ENCODE measurements at regions not wholly inside any gene's neighbourhood (a gene's known extent, or its start where the extent isn't known, plus 50 kb on each side); places are given as distances from the start of the nearest gene placed in this dataset.

DNA sequence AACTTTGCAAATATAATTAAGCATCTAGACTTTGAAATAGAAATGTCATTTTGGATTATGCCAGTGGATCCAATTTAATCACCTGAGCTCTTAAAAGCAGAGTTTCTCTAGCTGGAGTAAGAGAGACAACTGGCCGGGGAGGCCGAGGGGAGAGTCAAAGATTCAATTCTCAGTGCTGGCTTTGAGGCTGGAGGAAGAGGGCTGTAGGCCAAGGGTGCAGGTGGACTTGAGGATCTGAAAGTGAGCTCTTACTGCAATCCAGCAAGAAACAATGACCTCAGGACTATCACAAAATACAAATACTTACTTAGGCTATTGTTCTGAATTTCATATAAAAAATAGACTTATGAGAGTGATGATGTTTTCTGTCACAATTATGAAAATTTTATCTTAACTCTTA lies 814.5 kb downstream of the CBLN2 start:
- DNase-seq (ENCODE audit: low spot score) = no peak

DNA sequence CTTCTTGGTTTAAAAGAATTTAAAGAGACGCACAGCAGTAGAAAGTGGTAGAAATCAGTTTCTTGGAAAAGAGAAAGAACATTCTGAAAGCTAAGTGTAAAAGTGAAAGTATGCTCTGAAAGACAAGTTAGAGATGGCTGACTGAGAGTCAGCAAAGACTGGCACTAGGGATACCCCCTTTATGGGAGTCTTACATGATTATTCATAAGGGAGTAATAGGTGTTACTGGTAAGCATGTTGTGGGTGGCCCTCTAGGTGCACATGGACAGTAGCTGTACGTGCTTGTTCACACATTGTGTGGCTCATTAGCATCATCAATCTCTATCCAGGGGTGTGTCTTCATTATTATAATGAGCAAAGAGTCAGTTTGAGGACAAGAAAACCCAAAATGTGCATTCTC lies 816.2 kb downstream of the CBLN2 start:
- DNase-seq (ENCODE audit: low spot score) = no peak

DNA sequence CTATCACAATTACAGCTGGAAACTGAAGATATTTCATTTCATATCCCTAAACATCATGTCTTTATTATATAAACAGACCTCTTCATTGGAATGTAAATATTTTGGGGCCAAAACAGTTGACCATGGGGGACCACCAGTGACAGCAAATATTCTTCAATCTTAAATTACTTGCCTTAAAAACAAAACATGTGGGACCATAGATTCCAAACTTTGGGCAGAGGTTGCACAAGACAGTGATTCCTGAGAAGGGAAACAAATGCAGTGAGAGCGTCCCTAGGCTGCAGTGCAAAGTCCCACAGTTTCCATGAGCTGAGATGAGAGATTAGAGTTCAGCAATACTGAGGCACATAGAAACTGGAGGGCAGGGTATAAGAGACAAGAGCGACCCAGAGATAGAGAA lies 818.9 kb downstream of the CBLN2 start:
- DNase-seq (ENCODE audit: low spot score) = no peak

DNA sequence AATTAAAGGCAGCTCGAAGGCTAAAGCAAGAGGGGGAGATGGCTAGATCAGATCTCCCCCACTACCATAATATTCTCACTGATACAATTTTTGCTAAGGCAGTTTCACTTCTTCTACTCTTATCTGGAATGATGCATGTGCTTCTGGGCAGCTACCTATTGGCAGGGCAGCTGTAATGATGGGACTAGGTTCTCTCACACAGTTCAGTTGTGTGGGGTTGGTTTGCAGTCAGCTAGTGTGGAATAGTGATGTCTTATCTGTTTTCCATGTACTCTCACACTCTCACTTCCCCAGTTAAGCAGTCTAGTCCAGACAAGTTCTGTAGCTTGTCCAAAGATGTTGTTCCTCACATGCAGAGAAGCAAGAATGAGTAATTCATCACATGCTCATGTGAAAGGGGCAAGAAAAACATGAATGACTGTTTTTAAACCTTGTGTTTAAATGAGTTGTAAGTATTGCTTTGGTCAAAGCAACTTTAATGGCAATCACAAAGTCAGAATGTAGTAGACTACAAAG lies 836.1 kb downstream of the CBLN2 start:
- DNase-seq (ENCODE audit: low spot score) = no peak

DNA sequence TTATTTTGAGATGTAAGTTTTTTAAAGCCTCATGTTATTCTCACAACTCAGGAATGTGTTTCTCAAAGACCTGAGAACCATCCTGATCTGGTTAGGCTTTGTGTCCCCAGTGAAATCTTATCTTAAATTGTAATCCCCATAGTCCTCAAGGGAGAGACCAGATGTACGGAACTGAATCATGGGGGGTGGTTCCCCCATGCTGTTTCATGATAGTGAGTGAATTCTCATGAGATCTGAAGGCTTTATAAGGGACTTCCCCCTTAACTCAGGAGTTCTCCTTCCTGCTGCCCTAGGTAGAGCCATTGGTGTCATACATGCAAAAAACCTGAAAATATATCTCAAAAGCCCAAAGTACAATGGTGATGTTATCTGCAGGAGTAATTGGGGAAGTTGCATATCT lies 836.7 kb downstream of the CBLN2 start:
- DNase-seq (ENCODE audit: low spot score) = no peak

DNA sequence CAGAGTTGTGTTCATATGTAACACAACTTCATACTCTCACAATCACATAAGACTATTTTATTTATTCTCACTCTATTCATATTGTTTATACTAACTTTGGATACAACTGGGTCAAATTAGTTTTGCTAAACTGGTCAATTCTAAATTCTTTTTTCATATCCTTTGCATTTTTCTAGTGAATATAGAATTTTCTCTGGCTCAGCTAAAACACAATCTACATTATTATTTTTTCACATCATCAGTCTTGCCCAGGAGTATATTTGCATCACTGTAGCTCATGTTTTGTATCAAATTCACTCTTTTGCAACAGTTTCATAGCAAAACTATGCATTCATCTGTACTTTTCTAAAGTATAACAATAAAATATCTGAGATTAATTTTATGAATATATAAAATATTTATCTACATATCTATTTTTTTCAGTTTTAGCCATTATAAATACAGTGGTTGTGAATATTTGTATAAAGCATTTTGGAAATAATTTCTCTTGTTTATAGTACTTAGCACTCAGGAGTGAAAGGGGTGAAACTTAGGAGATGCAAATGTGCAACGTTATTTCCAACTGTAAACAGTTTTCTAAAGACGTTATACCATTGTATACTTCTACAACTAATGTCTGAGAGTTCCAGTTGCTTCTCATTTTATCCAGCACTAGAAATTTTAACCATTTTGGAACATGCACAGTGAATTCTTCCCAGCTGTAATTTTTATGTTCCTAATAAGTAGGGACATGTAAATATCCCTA lies 854.6 kb downstream of the CBLN2 start:
- no peak for DNase-seq (ENCODE audit: low spot score)

DNA sequence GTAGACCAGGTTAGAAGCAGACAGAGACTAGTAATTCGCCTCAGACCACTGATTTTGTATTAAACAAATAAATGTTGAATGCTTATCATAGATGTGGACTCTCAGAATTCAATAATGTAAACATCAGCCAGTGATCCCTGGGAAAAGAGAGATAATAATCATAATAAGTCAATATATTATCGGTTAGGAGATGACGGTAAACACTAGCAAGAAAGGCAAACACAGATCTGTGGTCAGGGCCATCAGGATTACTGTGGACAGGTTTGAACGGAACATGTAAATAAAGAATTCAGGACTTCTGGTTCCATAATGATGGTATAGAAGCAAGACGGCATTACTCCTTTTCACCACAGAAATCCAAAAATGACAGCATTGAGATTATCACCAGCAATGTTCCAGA lies 861.6 kb downstream of the CBLN2 start:
- DNase-seq (ENCODE audit: low spot score) = no peak

DNA sequence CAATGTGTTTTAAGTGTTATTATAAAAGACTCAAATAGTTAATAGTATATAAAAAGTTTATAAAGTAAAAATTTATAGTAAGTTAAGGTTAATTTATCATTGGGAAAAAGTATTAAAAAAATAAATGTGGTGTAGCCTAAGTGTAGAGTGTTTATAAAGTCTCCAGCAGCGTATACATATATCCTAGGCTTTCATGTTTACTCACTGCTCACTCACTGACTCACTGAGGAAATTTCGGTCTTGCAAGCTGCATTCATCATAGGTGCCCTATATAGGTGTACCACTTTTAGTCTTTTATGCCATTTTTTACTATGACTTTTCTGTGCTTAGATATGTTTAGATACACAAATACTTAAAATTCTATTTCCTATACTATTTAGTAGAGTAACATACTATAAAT lies 866.0 kb downstream of the CBLN2 start:
- DNase-seq (ENCODE audit: low spot score) = no peak

DNA sequence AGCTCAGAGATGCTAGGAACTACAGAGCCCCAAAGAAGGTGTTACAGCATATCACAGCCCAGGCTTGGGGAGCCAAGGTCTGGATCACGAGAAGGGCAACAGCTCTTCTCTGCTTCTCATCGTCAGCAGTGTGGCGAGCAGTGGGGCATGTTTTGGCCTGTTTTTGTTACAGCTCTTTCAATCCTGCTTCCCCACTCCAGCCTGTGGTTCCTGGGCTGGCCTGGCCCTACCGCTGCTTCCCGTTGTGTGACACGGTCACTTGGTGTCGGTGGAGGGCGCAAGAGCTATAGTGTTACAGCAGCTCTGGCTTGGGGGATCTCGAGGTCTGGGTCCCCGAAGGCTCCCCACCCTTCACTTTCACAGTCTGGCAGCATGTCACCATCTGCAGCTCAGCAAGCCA lies 870.2 kb downstream of the CBLN2 start:
- no peak for DNase-seq (ENCODE audit: low spot score)

DNA sequence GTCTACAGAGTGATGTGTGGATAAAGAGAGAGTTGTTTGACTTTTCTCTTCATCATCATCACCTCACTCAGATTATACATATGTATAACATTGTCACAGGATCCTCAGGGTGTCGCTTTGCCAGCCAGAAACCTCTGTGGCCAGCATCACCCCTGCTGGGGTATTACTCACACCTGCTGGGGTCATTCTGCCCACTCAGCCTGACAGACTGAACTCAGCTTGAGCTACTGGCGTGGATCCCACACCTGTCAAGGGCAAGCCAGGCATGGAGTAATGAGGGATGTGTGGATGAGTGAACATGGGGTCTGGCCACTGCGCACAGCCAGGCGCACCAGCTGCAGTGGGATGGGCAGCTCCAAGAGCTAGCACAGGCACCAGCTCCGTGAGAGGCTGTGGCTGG lies 870.6 kb downstream of the CBLN2 start:
- DNase-seq (ENCODE audit: low spot score) = peak; percentile 13

DNA sequence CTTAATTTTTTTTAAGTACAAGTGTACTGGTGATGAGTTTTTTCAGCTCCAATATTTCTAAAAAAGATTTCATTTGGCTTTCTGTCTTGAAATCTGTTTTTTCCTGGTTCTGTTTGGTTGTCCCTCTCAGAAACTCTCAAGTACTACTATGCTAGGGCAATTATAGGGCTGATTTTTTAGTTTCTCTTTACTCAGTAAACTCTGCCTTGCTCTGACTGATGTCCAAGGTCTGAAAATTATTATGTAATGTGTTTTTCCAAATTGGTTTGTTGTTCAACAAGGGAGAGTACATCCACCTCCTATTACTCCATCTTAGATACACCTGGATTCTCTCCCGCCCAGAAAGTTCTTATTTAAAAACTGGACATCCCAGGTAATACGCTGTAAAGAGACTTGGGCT lies 877.7 kb downstream of the CBLN2 start:
- DNase-seq (ENCODE audit: low spot score) = no peak

DNA sequence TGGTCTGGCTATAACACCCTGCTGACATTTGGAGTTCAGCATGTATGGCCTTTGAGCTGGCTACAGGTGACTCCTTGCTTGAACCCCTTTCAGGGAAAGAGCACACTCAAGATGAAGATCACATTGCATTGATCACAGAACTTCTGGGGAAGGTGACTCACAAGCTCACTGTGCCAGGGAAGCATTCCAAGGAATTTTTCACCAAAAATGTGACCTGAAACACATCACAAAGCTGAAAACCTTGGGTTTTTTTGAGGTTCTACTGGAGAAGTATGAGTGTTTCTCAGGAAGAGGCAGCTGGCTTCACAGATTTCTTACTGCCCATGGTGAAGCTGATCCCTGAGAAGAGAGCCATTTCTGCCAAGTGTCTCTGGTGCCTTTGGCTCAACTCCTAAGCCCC lies 879.0 kb downstream of the CBLN2 start:
- peak; percentile 43 for DNase-seq (ENCODE audit: low spot score)

DNA sequence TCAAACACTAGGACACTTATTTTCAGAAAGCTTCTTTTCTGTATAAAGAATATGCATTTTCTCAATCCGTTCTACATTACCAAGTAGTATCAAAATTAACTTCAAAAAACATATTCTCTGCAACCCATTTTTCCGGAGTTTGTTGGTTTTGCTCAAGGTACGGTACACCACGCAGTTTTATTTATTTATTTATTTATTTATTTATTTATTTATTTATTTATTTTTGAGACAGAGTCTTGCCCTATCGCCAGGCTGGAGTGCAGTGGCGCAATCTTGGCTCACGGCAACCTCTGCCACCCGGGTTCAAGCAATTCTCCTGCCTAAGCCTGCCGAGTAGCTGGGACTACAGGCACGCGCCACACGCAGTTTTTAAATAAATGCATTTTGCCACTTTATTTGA lies 900.3 kb downstream of the CBLN2 start:
- no peak for DNase-seq (ENCODE audit: low spot score)

DNA sequence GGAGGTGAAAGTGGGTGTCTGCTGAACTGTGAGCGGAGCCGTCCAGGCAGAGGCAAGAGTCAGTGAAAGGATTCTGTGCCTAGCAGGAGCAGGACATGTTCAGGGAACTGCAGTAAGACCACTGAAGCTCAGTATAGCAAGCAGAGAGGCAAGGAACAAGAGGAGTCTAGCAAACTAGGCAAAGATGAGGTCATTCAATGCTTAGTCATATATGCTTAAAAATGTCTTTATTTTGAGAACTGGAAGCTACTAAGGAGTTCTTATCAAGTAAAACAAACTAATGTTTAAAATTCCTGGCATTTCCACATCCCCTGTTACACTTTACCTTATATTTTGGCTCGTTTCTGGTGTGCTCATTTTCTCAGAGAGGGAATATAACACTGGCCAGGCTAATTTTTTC lies 913.4 kb downstream of the CBLN2 start:
- DNase-seq (ENCODE audit: low spot score) = no peak

DNA sequence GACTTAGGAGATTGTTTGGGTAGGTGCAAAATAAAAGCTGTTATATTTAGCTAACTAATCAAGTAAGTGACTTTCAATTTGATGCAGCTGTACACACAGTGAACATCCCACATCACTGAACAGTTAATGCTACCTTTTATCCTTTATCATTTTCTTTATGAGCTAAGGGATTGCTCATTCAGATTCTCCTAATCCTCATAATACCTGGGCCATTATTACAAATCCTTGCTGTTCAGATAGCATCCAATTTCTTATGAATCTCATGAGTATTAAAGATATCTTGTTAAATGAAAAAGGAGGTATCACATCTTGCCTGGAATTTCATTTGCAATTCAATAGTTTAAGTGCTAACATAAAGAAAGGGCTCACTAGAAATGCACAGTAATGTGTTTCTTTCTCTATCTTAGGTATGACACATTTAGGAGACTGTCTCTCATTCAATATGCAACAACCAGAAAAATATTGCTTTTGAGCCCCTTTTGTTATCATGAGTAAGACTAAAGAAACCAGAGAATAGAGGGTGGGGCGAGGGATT lies 918.5 kb downstream of the CBLN2 start:
- DNase-seq (ENCODE audit: low spot score) = no peak

DNA sequence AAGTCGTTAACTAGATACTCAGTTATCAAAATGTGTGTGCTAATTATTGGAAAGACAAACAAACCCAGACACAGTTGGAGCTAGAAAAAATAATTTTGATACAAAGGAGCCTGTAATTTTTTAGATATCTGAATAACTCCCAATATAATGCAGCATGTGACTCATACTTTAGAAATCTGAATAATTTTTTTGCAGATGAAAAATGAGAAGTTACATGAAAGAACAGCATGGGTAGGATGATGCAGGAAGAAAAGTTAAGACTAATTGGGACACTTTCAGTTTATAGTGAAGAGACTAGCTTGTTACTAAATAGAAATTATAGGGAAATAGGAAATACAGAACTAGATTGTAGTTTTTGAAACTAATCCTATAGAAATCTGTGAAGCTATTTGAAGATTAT lies 945.8 kb downstream of the CBLN2 start:
- no peak for DNase-seq (ENCODE audit: low spot score)

DNA sequence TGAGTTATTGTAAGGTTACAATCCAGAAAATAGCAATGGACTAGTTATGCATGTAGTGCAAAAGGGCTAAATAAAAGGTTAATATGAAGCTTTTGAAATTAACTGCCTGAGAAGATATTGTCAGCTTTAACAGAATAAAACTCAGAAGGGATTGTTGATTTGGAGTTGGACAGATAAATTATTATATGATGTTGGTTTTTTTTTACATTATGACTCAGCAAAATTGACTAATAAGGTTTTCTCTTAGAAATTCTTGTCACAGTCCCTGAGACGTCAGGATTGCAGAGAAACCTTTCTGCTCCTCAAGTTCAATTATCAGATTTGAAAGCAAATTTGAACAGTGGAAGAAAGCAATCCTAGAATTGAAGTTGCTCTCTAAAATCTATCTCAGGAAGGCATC lies 946.9 kb downstream of the CBLN2 start:
- no peak for DNase-seq (ENCODE audit: low spot score)

DNA sequence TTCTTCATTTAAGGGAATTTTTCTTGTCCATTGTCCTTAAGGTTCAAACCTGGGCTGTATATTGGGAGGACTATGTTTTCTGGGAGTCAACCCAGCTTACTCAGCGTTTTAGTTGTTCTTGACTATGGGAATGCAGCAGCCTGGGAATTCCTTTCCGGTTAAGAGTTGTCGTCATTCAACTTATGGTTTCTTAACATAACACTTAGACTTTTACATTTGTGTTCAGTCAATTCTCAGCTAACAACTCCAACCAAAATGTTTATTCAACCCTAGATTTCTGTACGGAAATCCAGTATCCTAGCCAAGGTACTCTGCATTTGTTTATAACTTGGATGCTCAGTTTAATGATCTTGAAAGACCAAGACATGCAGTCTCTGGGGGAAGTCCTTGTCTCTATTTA lies 960.9 kb downstream of the CBLN2 start:
- DNase-seq (ENCODE audit: low spot score) = no peak

DNA sequence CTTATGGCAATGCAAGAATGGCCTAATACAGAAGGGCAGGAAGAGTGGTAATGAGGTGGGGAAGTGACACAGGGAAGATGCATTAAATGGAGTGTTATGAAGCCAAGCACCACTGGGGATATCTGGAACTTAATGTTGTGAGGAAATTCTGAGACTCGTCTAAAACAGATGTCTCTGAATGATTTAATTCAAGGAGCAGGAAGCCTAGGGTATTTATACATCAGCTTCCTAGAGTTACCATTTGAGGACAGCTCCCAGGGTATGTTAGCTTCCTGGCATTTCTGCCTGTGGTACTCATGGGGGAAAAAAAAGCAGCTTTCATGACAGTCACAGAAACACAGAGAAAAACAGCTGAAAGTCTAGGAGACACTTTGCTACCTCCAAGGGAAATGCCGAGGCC lies 989.5 kb downstream of the CBLN2 start:
- DNase-seq (ENCODE audit: low spot score) = no peak

DNA sequence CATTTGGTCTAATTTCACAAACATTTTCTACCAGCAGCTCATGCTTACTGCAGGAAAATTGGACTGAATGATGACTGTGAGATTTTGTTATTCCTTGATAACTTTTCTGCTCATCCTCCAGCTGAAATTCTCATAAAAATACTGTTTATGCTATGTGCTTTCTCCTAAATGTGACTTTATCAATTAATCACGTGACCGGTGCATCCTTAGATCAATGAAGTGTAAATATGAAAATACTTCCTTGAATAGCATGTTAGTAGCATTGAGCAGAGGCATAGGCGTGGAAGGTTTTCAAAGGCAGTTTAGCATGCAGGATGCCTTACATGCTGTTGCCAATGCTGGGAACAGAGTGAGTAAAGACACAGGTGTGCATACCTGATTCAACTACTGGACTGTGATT lies 1002.5 kb downstream of the CBLN2 start:
- no peak for DNase-seq (ENCODE audit: low spot score)

DNA sequence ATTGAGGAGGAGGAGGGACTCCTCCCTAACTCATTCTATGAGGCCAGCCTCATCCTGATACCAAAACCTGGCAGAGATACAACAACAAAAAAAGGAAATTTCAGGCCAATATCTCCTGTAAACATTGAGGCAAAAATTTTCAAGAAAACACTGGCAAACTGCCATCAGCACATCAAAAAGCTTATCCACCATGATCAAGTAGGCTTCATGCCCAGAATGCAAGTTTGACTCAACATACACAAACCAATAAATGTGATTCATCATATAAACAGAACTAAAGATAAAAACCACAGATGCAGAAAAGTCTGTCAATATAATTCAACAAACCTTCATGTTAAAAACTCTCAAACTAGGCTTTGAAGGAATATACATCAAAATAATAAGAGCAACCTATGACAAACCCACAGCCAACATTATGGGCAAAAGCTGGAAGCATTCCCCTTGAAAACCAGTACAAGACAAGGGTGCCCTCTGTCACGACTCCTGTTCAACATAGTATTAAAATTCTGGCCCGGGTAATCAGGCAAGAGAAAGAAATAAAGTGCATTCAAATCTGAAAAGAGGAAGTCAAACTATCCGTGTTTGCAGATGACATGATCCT lies 1014.3 kb downstream of the CBLN2 start:
- no peak for DNase-seq (ENCODE audit: low spot score)

DNA sequence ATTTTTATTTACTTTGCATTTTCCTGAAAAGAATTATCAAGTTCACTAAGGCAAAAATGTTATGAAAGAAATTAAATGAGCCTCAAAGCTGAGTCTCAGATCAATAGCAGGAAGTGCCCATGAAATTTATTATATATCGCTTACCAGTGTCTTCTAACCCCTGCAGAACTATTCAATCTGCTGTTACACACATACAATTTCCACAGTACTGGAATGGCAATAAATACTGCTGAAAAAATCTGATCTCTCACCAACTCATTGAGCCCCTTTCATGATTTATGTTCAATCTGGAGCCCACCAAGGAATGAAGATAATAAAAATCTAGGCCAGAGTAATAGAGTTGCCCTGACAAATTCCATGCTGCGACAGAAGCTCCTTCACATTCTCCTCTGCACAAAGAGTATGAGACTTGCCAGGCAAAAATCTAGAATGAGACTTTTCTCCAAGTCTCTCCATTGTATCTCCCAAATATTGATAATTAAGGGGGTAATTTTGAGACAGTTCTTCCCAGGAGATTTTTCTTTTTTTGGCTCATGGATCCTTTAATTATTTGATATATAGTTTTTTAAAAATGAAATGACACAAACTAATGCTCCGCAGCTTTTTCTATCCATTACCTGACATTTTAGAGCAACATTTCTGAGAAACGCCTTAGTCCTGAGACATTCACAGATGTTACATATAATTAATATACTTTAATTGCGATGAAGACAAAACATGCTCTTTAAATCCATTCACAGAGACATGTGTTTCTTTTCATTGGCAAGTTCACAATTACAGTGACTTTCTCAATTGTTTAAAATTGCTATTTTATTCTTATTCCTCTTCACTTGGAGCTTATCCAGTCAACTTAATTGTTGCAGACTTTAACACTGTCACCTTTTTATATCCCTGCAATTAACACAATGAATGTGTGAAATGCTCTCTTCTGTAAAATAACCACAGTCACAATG lies 1020.4 kb downstream of the CBLN2 start:
- DNase-seq (ENCODE audit: low spot score) = no peak

DNA sequence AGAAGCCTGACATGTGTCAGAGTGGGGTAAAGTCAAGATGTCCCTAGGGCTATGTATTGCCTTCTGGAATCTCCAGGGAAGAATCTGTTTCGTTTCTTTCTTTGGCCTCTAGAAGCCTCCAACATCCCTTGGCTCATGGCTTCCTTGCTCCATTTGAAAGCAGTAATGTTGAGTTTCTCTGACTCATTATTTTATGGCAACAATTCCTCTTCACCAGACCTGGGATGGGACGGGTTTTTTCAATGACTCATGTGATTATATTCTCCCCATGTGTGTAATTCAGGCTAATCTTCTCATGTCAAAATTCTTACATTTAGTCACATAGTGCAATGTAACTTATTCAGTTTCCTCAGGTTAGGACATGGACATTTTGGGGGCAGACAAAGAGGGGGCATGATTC lies 1038.6 kb downstream of the CBLN2 start:
- DNase-seq (ENCODE audit: low spot score) = no peak

Data from kidney tubule cell (primary cell).